G401 (cell line): ENCODE measurements at regions not wholly inside any gene's neighbourhood (a gene's known extent, or its start where the extent isn't known, plus 50 kb on each side); places are given as distances from the start of the nearest gene placed in this dataset.
"Not testable (repeated sequence)": the region's sequence is repeated elsewhere in the genome, so short reads cannot be mapped to it uniquely, and the experiment has no call there.

Experiments
- DNase-seq: peaks from one replicate; pipeline ENCODE4 v3.0.0-alpha.2; 2015; ENCODE audit warnings: low spot score
- in situ Hi-C: cut with HindIII; loops from 2 replicates; pipeline ENCODE4 v1.10.0; 2016; ENCODE audit warnings: low sequenced_read_pairs, mixed read lengths

DNA sequence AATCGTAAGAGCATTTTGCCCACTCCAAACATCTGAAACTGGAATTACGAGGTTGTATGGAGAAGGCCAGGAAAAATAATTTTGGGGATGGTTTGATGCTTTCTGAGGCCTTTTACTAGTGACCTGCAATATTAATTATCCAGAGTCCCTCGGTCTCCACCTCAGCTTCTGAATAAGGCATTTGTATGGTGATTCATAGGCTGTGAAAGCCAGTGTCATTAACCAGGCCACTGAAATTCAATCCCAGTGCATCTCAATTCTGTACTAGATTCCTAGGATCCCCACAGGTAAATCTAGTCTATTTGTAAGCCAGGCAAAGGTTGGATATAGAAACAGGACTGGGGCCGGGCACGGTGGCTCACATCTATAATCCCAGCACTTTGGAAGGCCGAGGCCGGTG is 135.4 kb upstream of the RBPJ start:
- in situ Hi-C loops: no loop called here
- DNase-seq: no peak

DNA sequence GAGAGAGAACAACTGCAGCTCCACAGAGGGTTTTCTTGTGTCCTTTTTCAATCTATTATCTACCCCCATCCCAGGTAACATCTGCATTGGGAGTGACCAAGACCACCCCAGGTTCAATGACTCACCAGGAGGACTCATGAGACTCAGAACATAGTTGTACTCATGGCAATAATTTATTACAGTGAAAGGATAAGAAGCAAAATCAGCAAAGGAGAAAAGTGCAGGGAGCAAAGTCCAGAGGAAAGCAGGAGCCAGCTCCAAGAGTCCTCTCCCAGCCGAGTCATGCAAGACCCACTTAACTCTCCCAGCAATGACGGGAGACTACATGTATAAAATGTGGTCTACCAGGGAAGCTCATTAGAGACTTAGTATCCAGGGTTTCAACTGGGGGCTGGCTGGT is 129.5 kb upstream of the RBPJ start:
- no peak for DNase-seq
- in situ Hi-C loops: no loop called here

GRCh38 chr4:26192899-26193869 is 127.6 kb upstream of the RBPJ start:
- in situ Hi-C loops: no loop called here

GRCh38 chr4:26194764-26195163 is 126.0 kb upstream of the RBPJ start:
- in situ Hi-C loops: no loop called here
- DNase-seq: no peak

More at GRCh38 chr4:26192899-26193869, 127.6 kb upstream of the RBPJ start:
- DNase-seq: no peak

DNA sequence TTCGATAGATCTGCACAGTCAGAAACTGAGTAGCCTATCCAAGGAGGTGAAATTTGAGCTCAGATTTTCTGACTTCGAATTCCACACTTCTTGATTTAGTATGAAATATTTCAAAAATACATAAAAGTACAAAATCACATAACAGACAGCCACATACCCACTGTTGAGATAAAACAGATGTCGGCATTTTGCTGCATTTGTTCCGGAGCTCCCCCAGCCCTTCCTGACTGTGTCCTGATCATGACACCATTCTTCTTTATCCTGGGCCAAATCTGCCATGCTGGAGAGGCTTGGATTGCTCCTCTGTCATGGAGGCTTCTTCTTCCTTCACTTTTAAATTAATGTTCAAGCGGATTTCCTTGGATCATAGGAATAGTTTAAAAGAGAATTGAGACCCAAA is 124.2 kb upstream of the RBPJ start:
- DNase-seq: no peak

DNA sequence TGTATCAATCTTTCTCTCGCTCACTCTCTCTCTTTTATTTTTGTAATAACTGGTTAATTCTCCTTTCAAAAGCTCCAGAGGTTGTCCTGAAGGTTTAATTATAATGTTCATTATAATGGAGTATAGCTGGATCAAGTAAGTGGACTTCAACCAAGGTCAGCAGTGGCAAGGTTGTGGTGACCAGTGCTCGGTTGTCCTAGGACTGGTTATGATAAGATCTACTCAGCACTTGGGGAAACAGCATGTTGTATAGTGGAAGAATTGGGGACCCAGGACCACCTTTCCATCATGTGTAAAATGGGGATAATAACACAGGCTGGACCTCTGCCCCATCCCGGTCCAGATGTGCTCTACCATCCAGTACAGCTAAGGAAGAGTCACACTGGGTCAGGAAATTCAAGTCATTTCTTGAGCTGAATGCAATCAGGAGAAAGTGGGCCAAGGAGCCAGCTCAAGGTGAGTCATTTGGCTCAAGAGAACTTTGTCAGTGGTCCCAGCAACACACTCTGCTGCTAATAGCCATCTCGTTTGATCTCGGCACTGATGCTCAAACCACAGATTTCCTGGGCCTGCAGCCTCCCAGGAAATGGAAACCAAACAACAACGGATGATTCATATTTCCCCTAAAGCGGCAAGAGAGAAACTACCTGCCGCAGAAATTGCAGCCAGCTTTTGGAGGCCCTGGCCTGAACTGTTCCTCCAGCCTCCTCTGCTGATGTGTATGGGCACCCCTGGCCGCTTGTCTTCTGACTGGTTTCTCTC is 123.6 kb upstream of the RBPJ start:
- in situ Hi-C loops: no loop called here
- DNase-seq: no peak

More for the DNA sequence above, 124.2 kb upstream of the RBPJ start:
- in situ Hi-C loops: no loop called here

DNA sequence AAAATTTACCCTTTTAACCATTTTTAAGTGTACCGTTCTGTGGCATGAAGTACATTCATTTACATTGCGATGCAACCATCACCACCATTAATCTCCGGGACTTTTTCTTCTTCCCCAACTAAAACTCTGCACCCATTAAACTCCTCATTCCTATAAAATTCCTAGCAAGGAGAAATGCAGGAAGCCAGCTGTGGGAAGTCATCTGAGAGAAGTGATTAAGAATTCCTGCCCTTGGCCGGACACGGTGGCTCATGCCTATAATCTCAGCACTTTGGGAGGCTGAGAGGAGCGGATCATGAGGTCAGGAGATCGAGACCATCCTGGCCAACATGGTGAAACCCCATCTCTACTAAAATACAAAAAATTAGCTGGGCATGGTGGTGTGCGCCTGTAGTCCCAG is 121.9 kb upstream of the RBPJ start:
- in situ Hi-C loops: not testable (repeated sequence)

GRCh38 chr4:26199596-26199995 is 121.2 kb upstream of the RBPJ start:
- DNase-seq: no peak
- in situ Hi-C loops: no loop called here

More for the DNA sequence above, 121.9 kb upstream of the RBPJ start:
- not testable (repeated sequence) for DNase-seq

DNA sequence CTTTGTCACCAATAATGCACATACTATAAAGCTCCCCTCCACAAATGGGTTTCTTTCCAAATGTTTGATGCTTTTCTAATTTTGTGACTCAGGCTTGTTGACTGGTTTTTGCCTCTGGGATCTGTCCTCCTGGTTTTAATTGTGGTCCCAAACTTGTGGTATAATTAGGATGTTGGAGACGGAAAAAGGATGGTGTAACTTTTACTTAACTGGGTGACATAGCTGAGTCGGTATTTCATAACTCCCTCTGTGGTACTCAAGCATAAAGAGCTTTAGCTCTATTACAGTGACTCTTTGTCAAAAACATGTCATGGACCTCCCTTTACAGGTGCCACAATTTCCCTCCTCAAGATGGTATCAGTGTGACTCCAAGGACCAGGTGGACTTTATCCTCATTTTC is 119.7 kb upstream of the RBPJ start:
- no peak for DNase-seq
- in situ Hi-C loops: no loop called here

DNA sequence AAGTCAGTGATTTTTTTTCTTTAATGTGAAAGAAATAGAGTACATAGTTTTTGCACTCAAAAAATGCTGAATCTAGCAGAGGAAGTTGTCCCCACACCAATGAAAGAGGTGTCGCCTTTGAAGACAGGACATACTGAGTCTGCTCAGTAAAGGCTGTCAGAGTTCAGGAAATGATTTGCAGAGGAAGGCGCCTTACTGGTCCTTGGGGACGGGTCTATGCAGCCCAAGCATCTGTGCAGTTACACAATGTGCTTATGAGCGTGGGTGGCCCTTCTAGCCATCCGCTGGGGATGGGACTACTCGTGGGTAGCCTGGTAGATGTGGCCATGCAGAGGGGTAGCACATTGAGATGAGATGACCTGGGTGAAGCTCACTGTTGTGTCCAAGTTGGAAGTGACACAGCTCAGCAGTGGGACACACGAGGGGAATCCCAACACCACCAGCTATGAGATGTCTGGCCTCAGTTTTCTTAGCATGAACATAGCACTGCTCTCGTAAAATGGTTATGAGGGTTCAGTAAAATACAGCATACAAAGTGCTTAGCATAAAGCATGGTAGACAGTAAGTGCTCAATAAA is 116.5 kb upstream of the RBPJ start:
- in situ Hi-C loops: no loop called here

GRCh38 chr4:26204911-26205370 is 115.9 kb upstream of the RBPJ start:
- in situ Hi-C loops: loop anchor here (5.0 kb wide), 1 partner anchor 43 kb away; no protein-coding TSS in a partner anchor
- no peak for DNase-seq

More for the DNA sequence above, 116.5 kb upstream of the RBPJ start:
- no peak for DNase-seq

- no peak for DNase-seq
- in situ Hi-C loops: loop anchor here (5.0 kb wide), 1 partner anchor 44 kb away; no protein-coding TSS in a partner anchor
These were observed 114.5 kb upstream of the RBPJ start for GRCh38 chr4:26206339-26206738.

DNA sequence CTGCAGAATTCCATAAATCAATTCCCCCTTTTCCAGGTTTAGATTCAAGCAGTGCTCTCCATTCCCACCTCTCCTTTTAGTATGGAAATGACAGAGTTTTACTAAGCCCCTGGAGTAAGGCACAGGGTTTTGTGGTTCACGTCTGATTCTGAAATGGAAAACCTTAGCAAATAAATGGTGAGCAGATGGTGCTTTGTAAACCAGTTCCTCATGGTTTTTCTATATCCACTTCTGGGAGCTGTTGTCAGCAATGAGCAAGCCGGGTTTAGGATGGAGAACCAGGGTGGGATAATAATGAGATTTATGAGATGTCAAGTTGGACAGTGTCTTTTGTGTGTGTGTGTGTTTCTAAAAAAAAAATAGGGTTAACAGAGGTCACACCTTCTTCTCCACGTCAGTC is 113.8 kb upstream of the RBPJ start:
- in situ Hi-C loops: loop anchor here (5.0 kb wide), 1 partner anchor 45 kb away; no protein-coding TSS in a partner anchor
- no peak for DNase-seq

- DNase-seq: no peak
- in situ Hi-C loops: loop anchor here (5.0 kb wide), 1 partner anchor 45 kb away; no protein-coding TSS in a partner anchor
These were observed 113.2 kb upstream of the RBPJ start for GRCh38 chr4:26207631-26208030.

- no peak for DNase-seq
- in situ Hi-C loops: loop anchor here (5.0 kb wide), 1 partner anchor 46 kb away; no protein-coding TSS in a partner anchor
These were observed 112.4 kb upstream of the RBPJ start for GRCh38 chr4:26208237-26208994.

GRCh38 chr4:26209378-26209777 is 111.4 kb upstream of the RBPJ start:
- DNase-seq: not testable (repeated sequence)
- in situ Hi-C loops: loop anchor here (5.0 kb wide), 1 partner anchor 47 kb away; no protein-coding TSS in a partner anchor

DNA sequence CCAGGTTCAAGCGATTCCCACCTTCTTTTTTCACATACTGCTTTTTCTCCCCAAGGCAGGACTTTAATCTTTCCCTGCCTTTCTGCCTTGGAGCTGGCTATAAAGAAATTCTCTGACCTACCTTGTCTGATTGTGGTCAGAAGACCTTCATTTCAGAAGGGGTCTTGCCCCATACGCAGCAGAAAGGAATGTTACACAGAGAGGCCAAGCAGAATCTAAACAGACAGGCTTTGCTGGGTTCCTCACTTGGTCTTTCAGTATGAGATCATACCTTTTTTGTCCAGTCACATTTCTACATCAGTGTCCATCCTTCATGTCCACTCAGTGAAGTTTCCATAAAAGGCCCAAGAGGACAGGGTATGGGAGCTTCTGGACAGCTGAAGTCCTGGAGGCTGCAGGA is 108.3 kb upstream of the RBPJ start:
- in situ Hi-C loops: no loop called here

GRCh38 chr4:26213317-26213716 is 107.5 kb upstream of the RBPJ start:
- no peak for DNase-seq
- in situ Hi-C loops: no loop called here

More for the DNA sequence above, 108.3 kb upstream of the RBPJ start:
- DNase-seq: no peak

GRCh38 chr4:26214994-26215393 is 105.8 kb upstream of the RBPJ start:
- in situ Hi-C loops: no loop called here
- DNase-seq: no peak
